Ectodermal cell (in vitro differentiated cells): ENCODE measurements at regions not wholly inside any gene's neighbourhood (a gene's known extent, or its start where the extent isn't known, plus 50 kb on each side); places are given as distances from the start of the nearest gene placed in this dataset.

Experiments
- H3K27ac ChIP-seq: 2 replicates; pipeline ENCODE4 v1.7.0; 2013; ENCODE audit warnings: mild to moderate bottlenecking, low read depth, low read length; ENCODE audit not compliant: insufficient read depth, poor library complexity, severe bottlenecking
- H3K27me3 ChIP-seq: 2 replicates; pipeline ENCODE4 v1.7.0; 2013; ENCODE audit warnings: mild to moderate bottlenecking, low read length; ENCODE audit not compliant: insufficient read depth, control insufficient read depth, poor library complexity, severe bottlenecking
- H3K36me3 ChIP-seq: one replicate; pipeline ENCODE4 v1.7.0; 2013; ENCODE audit warnings: low read length; ENCODE audit not compliant: control insufficient read depth, insufficient read depth
- H3K4me1 ChIP-seq: one replicate; pipeline ENCODE4 v1.7.0; 2013; ENCODE audit warnings: low read length; ENCODE audit not compliant: control insufficient read depth, insufficient read depth
- H3K4me3 ChIP-seq: 2 replicates; pipeline ENCODE4 v1.7.0; 2013; ENCODE audit warnings: low read depth, low read length, control low read depth; ENCODE audit not compliant: insufficient read depth
- H3K9me3 ChIP-seq: 2 replicates; pipeline ENCODE4 v1.7.0; 2013; ENCODE audit warnings: mild to moderate bottlenecking, low read length, moderate library complexity; ENCODE audit not compliant: control insufficient read depth
- WGBS, 2 experiments: methylation state at CpG; one replicate each; pipeline ENCODE4 v1.1.7; 2013; ENCODE audit warnings: missing lambda C conversion rate in 2 of 2; 5-methylcytosine and 5-hydroxymethylcytosine counted together

GRCh38 chr17:13442361-13442760 lies 159.4 kb downstream of the HS3ST3A1 start:
- H3K4me1 ChIP-seq, result peaks cover 12% of the 10 kb centered on the region
- no peak overlapping the region for H3K27ac ChIP-seq
- H3K27me3 ChIP-seq, result no peaks in the 10 kb centered on the region
- H3K36me3 ChIP-seq, result no peaks in the 10 kb centered on the region
- H3K4me3 ChIP-seq, result no peak overlapping the region
- 84 to 90% methylated on average over 4 of the region's 4 CpGs for WGBS, 2 experiments
- no peaks in the 10 kb centered on the region for H3K9me3 ChIP-seq

- H3K4me3 ChIP-seq, result no peak overlapping the region
- no CpG with 5 or more reads among the region's 1 CpG for WGBS, 2 experiments
- peaks cover 12% of the 10 kb centered on the region for H3K4me1 ChIP-seq
- H3K27ac ChIP-seq, result no peak overlapping the region
- no peaks in the 10 kb centered on the region for H3K36me3 ChIP-seq
- H3K27me3 ChIP-seq, result no peaks in the 10 kb centered on the region
- H3K9me3 ChIP-seq, result no peaks in the 10 kb centered on the region
Measured at GRCh38 chr17:13441873-13442272, 159.9 kb downstream of the HS3ST3A1 start.

- Histone ChIP-seq H3K36me3 (no peaks in the 10 kb centered on the region), H3K4me1 (peaks cover 12% of the 10 kb centered on the region), H3K27me3 (no peaks in the 10 kb centered on the region), H3K9me3 (no peaks in the 10 kb centered on the region), H3K4me3 (no peak overlapping the region), H3K27ac (no peak overlapping the region)
- 81 to 82% methylated on average over 17 of the region's 17 CpGs for WGBS, 2 experiments
Measured at GRCh38 chr17:13437966-13438779, 163.6 kb downstream of the HS3ST3A1 start.

- 89 to 92% methylated on average over 3 of the region's 3 CpGs for WGBS, 2 experiments
- Histone ChIP-seq H3K9me3 (no peaks in the 10 kb centered on the region), H3K4me1 (peaks cover 12% of the 10 kb centered on the region), H3K4me3 (no peak overlapping the region), H3K27me3 (no peaks in the 10 kb centered on the region), H3K27ac (no peak overlapping the region), H3K36me3 (no peaks in the 10 kb centered on the region)
Measured at GRCh38 chr17:13435230-13435629, 166.5 kb downstream of the HS3ST3A1 start.

- Histone ChIP-seq H3K27ac (no peak overlapping the region), H3K36me3 (no peaks in the 10 kb centered on the region), H3K4me1 (no peaks in the 10 kb centered on the region), H3K4me3 (no peak overlapping the region), H3K9me3 (no peaks in the 10 kb centered on the region), H3K27me3 (no peaks in the 10 kb centered on the region)
- 90 to 91% methylated on average over 5 of the region's 5 CpGs for WGBS, 2 experiments
Measured at GRCh38 chr17:13429201-13429600, 172.5 kb downstream of the HS3ST3A1 start.

GRCh38 chr17:13428611-13429042 lies 173.1 kb downstream of the HS3ST3A1 start:
- Histone ChIP-seq H3K9me3 (no peaks in the 10 kb centered on the region), H3K4me3 (no peak overlapping the region), H3K4me1 (no peaks in the 10 kb centered on the region), H3K27ac (no peak overlapping the region), H3K36me3 (no peaks in the 10 kb centered on the region), H3K27me3 (no peaks in the 10 kb centered on the region)
- 85 to 95% methylated on average over 2 of the region's 2 CpGs for WGBS, 2 experiments

GRCh38 chr17:13426991-13427390 lies 174.7 kb downstream of the HS3ST3A1 start:
- Histone ChIP-seq H3K4me3 (no peak overlapping the region), H3K9me3 (no peaks in the 10 kb centered on the region), H3K4me1 (no peaks in the 10 kb centered on the region), H3K27ac (no peak overlapping the region), H3K36me3 (no peaks in the 10 kb centered on the region), H3K27me3 (no peaks in the 10 kb centered on the region)

GRCh38 chr17:13425390-13425789 lies 176.3 kb downstream of the HS3ST3A1 start:
- Histone ChIP-seq H3K4me3 (no peak overlapping the region), H3K4me1 (no peaks in the 10 kb centered on the region), H3K27ac (no peak overlapping the region), H3K27me3 (no peaks in the 10 kb centered on the region), H3K9me3 (no peaks in the 10 kb centered on the region), H3K36me3 (no peaks in the 10 kb centered on the region)
- WGBS, 2 experiments, result 98 to 99% methylated on average over 4 of the region's 4 CpGs

GRCh38 chr17:13421581-13422130 lies 180.1 kb downstream of the HS3ST3A1 start:
- H3K9me3 ChIP-seq, result no peaks in the 10 kb centered on the region
- no peaks in the 10 kb centered on the region for H3K4me1 ChIP-seq
- no peak overlapping the region for H3K27ac ChIP-seq
- H3K36me3 ChIP-seq, result no peaks in the 10 kb centered on the region
- 85 to 97% methylated on average over 2 of the region's 2 CpGs for WGBS, 2 experiments
- H3K4me3 ChIP-seq, result no peak overlapping the region
- no peaks in the 10 kb centered on the region for H3K27me3 ChIP-seq

GRCh38 chr17:13420878-13421277 lies 180.9 kb downstream of the HS3ST3A1 start:
- H3K4me3 ChIP-seq, result no peak overlapping the region
- 87 to 88% methylated on average over 2 of the region's 2 CpGs for WGBS, 2 experiments
- H3K27ac ChIP-seq, result no peak overlapping the region

More at GRCh38 chr17:13420878-13421277, 180.9 kb downstream of the HS3ST3A1 start:
- Histone ChIP-seq H3K27me3 (no peaks in the 10 kb centered on the region), H3K4me1 (no peaks in the 10 kb centered on the region), H3K9me3 (no peaks in the 10 kb centered on the region), H3K36me3 (no peaks in the 10 kb centered on the region)
